Smooth muscle cell (in vitro differentiated cells): ENCODE measurements at regions not wholly inside any gene's neighbourhood (a gene's known extent, or its start where the extent isn't known, plus 50 kb on each side); places are given as distances from the start of the nearest gene placed in this dataset.

Experiments used
- DNase-seq: peaks from one replicate; lab custom pipeline; 2025; ENCODE audit not compliant: unreplicated experiment; lab: John Stamatoyannopoulos, UW
- H2AFZ ChIP-seq: fragments of 200-600 bp; sonication (generic); 2 replicates; pipeline ENCODE4 v1.6.0; 2016; ENCODE audit warnings: antibody characterized with exemption, low read depth, mild to moderate bottlenecking
- H3F3A ChIP-seq: fragments of 200-600 bp; sonication (generic); 2 replicates; pipeline ENCODE4 v1.6.0; 2017; ENCODE audit warnings: antibody characterized with exemption, low read depth
- H3K27ac ChIP-seq: fragments of 200-600 bp; sonication (generic); 2 replicates; pipeline ENCODE4 v1.5.1; 2016; ENCODE audit warnings: low read depth, mild to moderate bottlenecking
- H3K27me3 ChIP-seq: fragments of 200-600 bp; sonication (generic); 2 replicates; pipeline ENCODE4 v1.6.1; 2016; ENCODE audit warnings: low read depth, mild to moderate bottlenecking
- H3K36me3 ChIP-seq: fragments of 200-600 bp; sonication (generic); 2 replicates; pipeline ENCODE4 v1.5.1; 2016; ENCODE audit warnings: low read depth
- H3K4me1 ChIP-seq: fragments of 200-600 bp; sonication (generic); 2 replicates; pipeline ENCODE4 v1.5.1; 2016; ENCODE audit warnings: low read depth
- H3K4me2 ChIP-seq: fragments of 200-600 bp; sonication (generic); 2 replicates; pipeline ENCODE4 v1.6.0; 2016; ENCODE audit warnings: mild to moderate bottlenecking
- H3K4me3 ChIP-seq: fragments of 200-600 bp; sonication (generic); 2 replicates; pipeline ENCODE4 v1.5.1; 2016; ENCODE audit warnings: mild to moderate bottlenecking
- H3K79me2 ChIP-seq: fragments of 200-600 bp; sonication (generic); 2 replicates; pipeline ENCODE4 v1.6.0; 2016; ENCODE audit warnings: low read depth, mild to moderate bottlenecking
- H3K9ac ChIP-seq: fragments of 200-600 bp; sonication (generic); 2 replicates; pipeline ENCODE4 v1.6.0; 2016; ENCODE audit warnings: low read depth
- H3K9me3 ChIP-seq: fragments of 200-600 bp; sonication (generic); replicated peaks from 2 replicates; pipeline ENCODE4 v1.5.1; 2016; ENCODE audit warnings: low read depth
- H4K20me1 ChIP-seq: fragments of 200-600 bp; sonication (generic); 2 replicates; pipeline ENCODE4 v1.6.0; 2016; ENCODE audit warnings: low read depth
- WGBS: methylation state at CpG from one replicate; pipeline ENCODE4 v1.1.7; 2016; ENCODE audit warnings: low lambda C conversion rate; 5-methylcytosine and 5-hydroxymethylcytosine counted together
- TF ChIP-seq, protein P1 (sequence below): fragments of 200-600 bp; sonication (generic); IDR thresholded peaks from 2 replicates; pipeline ENCODE4 v1.5.1; 2017; ENCODE audit warnings: borderline replicate concordance, mild to moderate bottlenecking, antibody characterized with exemption; ENCODE audit not compliant: insufficient read depth, poor library complexity, severe bottlenecking

DNA sequence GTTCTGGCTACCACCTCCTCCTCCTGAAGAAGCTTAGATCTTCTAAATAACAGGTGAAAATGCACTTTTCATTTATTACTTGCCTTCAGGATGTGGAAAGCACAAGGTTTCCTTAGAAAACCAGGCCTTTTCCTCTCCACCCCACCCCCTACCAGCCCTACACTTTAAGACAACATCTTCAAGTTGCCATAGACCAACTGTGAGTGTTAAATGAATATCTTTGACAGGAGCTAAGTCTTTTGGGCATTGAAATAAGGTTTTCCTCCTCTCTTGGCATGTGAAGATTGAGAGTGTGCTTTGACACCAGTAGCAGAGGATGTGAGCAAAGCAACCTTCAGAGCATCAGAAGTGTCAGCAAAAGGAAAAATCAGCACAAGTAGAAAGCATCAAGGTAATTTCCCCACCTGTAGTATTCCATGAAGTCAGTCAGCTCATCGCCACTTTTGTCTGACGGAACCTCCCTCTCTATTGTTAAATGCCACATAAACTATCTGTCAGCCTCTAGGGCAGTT lies 532.3 kb upstream of the MMS22L start:
- Histone ChIP-seq H3K27me3 (no peaks in the 10 kb centered on the region), H3K36me3 (no peaks in the 10 kb centered on the region), H3K9me3 (no peaks in the 10 kb centered on the region), H3K79me2 (no peaks in the 10 kb centered on the region), H3K9ac (no peak overlapping the region), H3K4me1 (peaks cover 26% of the 10 kb centered on the region), H4K20me1 (no peaks in the 10 kb centered on the region), H2AFZ (no peak overlapping the region), H3K4me2 (no peak overlapping the region), H3K4me3 (no peak overlapping the region), H3F3A (no peaks in the 10 kb centered on the region), H3K27ac (no peak overlapping the region)
- WGBS: 90% methylated on average over 2 of the region's 2 CpGs
- no peak for DNase-seq
- TF ChIP-seq, protein P1, sequence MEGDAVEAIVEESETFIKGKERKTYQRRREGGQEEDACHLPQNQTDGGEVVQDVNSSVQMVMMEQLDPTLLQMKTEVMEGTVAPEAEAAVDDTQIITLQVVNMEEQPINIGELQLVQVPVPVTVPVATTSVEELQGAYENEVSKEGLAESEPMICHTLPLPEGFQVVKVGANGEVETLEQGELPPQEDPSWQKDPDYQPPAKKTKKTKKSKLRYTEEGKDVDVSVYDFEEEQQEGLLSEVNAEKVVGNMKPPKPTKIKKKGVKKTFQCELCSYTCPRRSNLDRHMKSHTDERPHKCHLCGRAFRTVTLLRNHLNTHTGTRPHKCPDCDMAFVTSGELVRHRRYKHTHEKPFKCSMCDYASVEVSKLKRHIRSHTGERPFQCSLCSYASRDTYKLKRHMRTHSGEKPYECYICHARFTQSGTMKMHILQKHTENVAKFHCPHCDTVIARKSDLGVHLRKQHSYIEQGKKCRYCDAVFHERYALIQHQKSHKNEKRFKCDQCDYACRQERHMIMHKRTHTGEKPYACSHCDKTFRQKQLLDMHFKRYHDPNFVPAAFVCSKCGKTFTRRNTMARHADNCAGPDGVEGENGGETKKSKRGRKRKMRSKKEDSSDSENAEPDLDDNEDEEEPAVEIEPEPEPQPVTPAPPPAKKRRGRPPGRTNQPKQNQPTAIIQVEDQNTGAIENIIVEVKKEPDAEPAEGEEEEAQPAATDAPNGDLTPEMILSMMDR: no peak

DNA sequence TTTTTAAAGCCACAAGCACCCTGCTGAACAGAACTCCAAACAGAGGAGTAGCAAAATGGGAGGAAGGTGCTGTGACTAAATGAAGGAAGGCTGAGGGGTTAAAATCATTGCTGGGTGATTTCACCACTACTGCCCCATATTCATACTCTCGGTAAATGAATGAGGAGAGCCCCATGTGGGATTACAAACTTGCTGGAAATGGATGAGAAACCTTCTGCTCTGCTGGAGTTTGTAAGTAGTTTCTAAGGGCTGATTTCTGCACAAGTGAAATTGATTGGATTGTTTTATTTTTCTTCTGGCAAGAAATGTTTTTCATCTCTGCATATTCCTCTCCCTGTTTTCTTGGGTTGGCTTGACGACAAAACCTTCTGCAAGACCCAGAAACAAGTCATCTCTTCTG lies 533.5 kb upstream of the MMS22L start:
- H3K27ac ChIP-seq: no peak overlapping the region
- H3F3A ChIP-seq: no peaks in the 10 kb centered on the region
- TF ChIP-seq, protein P1: no peak
- no peaks in the 10 kb centered on the region for H3K9me3 ChIP-seq
- H3K27me3 ChIP-seq: no peaks in the 10 kb centered on the region
- 90% methylated on average over 2 of the region's 2 CpGs for WGBS
- DNase-seq: no peak
- H3K4me2 ChIP-seq: no peak overlapping the region
- H2AFZ ChIP-seq: no peak overlapping the region
- H3K9ac ChIP-seq: no peak overlapping the region
- H3K79me2 ChIP-seq: no peaks in the 10 kb centered on the region
- no peak overlapping the region for H3K4me3 ChIP-seq
- H3K36me3 ChIP-seq: no peaks in the 10 kb centered on the region
- no peaks in the 10 kb centered on the region for H4K20me1 ChIP-seq
- peaks cover 27% of the 10 kb centered on the region for H3K4me1 ChIP-seq

DNA sequence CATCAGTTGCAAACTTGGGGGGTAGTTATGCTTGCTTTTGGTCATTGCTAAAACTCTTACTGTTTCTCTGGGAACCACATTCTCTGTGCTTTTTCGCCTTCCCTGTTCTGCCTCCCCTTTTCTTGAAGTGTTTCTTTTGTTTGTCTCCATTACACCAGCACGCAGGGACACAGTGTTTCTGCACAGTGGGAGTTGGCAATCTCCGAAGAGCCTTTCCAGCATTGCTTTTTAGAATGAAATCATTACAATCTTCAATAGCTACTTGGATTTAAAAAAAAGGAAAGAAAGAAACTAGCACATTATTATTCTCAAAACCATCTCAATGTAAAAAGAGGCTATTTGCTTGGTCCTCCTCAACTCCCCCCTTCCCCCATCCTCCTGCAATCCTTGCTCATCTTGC lies 536.7 kb upstream of the MMS22L start:
- 63% methylated on average over 3 of the region's 3 CpGs for WGBS
- no peaks in the 10 kb centered on the region for H3K9me3 ChIP-seq
- TF ChIP-seq, protein P1: no peak
- H3K9ac ChIP-seq: no peak overlapping the region
- no peak overlapping the region for H3K4me2 ChIP-seq
- H3K79me2 ChIP-seq: no peaks in the 10 kb centered on the region
- no peaks in the 10 kb centered on the region for H4K20me1 ChIP-seq
- peaks cover 28% of the 10 kb centered on the region for H3K4me1 ChIP-seq
- no peaks in the 10 kb centered on the region for H3F3A ChIP-seq
- no peak overlapping the region for H3K4me3 ChIP-seq
- H2AFZ ChIP-seq: no peak overlapping the region
- no peaks in the 10 kb centered on the region for H3K27me3 ChIP-seq
- H3K36me3 ChIP-seq: no peaks in the 10 kb centered on the region
- no peak for DNase-seq
- H3K27ac ChIP-seq: no peak overlapping the region

DNA sequence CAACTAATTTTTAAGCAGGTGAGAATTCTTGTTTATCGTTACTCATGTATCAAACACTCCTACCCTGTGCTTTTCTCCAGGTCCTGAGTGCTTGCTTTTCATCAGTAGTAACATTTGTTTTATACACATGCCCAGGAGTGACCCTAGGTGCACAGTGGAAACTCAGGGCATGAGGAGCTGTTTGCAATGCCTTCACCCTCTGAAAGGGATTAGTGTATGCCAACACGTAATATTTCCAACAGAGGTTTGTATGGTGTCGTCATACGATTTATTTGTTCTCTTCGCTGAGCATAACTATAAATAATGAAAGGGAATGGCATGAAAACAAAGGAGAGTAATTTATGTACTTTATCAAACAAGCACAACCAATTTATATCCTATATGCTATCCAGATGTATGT lies 537.4 kb upstream of the MMS22L start:
- Histone ChIP-seq H3K27ac (no peak overlapping the region), H3K36me3 (no peaks in the 10 kb centered on the region), H3K4me2 (no peak overlapping the region), H3K9ac (no peak overlapping the region), H4K20me1 (no peaks in the 10 kb centered on the region), H3F3A (no peaks in the 10 kb centered on the region), H3K4me1 (peaks cover 28% of the 10 kb centered on the region), H3K79me2 (no peaks in the 10 kb centered on the region), H3K4me3 (no peak overlapping the region), H3K9me3 (no peaks in the 10 kb centered on the region), H2AFZ (no peak overlapping the region), H3K27me3 (no peaks in the 10 kb centered on the region)
- TF ChIP-seq, protein P1: no peak
- DNase-seq: no peak
- WGBS: 93% methylated on average over 5 of the region's 5 CpGs
